HG03457 (cell line): ENCODE measurements at regions not wholly inside any gene's neighbourhood (a gene's known extent, or its start where the extent isn't known, plus 50 kb on each side); places are given as distances from the start of the nearest gene placed in this dataset.

ENCODE experiments used
- ATAC-seq: cut with Tn5 transposase; IDR thresholded peaks from one replicate; pipeline ENCODE4 v1.9.1; 2021; ENCODE audit warnings: moderate number of reproducible peaks; ENCODE audit not compliant: unreplicated experiment

DNA sequence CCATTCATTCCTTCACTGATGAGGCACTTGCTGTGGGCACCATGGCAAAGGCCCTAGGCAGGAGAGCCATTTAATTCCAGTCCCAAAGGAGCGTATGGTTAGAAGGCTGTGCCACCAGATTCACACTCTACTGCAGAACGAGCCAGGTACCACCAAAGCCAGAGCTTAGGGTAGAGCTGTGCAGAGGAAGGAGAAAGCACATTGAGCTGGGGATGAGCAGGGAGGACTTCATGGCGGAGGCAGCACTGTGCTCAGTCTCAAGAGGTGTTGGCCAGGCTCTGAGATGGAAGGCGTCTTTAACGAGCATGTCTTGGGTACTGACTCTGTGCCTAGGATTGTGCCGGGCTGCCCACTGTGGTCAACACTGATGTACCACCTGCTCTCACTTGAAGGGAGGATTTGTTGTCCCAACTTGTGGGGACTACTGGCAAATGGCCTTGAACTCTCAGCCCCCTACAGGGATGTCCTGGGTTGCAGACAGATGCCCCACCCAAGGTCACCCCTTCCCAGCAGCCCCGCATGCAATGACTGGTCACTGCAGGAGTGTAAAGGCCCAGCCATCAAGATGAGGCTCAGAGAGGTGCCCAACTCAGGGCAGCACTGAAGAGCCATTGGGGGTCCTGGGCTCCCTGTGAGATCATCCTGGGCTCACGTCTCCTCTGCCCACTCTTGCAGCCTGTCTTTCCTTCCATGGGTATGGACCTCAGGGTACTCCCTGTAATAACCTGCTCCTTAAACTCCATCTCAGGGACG, 251.4 kb downstream of the GLI2 start:
- no peak for ATAC-seq

DNA sequence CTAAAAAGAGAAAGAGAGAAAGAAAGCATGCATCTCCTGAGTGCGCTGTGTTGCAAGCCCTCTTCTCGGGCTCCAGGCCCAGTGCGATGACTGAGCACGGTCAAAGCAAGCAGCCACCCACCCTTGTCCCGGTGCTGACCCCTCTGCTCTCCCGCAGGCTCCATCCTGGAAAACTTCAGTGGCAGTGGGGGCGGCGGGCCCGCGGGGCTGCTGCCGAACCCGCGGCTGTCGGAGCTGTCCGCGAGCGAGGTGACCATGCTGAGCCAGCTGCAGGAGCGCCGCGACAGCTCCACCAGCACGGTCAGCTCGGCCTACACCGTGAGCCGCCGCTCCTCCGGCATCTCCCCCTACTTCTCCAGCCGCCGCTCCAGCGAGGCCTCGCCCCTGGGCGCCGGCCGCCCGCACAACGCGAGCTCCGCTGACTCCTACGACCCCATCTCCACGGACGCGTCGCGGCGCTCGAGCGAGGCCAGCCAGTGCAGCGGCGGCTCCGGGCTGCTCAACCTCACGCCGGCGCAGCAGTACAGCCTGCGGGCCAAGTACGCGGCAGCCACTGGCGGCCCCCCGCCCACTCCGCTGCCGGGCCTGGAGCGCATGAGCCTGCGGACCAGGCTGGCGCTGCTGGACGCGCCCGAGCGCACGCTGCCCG, 252.5 kb downstream of the GLI2 start:
- no peak for ATAC-seq

DNA sequence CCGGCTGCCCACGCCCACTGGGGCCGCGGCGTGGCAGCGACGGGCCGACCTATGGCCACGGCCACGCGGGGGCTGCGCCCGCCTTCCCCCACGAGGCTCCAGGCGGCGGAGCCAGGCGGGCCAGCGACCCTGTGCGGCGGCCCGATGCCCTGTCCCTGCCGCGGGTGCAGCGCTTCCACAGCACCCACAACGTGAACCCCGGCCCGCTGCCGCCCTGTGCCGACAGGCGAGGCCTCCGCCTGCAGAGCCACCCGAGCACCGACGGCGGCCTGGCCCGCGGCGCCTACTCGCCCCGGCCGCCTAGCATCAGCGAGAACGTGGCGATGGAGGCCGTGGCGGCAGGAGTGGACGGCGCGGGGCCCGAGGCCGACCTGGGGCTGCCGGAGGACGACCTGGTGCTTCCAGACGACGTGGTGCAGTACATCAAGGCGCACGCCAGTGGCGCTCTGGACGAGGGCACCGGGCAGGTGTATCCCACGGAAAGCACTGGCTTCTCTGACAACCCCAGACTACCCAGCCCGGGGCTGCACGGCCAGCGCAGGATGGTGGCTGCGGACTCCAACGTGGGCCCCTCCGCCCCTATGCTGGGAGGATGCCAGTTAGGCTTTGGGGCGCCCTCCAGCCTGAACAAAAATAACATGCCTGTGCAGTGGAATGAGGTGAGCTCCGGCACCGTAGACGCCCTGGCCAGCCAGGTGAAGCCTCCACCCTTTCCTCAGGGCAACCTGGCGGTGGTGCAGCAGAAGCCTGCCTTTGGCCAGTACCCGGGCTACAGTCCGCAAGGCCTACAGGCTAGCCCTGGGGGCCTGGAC, 253.2 kb downstream of the GLI2 start:
- no peak for ATAC-seq

DNA sequence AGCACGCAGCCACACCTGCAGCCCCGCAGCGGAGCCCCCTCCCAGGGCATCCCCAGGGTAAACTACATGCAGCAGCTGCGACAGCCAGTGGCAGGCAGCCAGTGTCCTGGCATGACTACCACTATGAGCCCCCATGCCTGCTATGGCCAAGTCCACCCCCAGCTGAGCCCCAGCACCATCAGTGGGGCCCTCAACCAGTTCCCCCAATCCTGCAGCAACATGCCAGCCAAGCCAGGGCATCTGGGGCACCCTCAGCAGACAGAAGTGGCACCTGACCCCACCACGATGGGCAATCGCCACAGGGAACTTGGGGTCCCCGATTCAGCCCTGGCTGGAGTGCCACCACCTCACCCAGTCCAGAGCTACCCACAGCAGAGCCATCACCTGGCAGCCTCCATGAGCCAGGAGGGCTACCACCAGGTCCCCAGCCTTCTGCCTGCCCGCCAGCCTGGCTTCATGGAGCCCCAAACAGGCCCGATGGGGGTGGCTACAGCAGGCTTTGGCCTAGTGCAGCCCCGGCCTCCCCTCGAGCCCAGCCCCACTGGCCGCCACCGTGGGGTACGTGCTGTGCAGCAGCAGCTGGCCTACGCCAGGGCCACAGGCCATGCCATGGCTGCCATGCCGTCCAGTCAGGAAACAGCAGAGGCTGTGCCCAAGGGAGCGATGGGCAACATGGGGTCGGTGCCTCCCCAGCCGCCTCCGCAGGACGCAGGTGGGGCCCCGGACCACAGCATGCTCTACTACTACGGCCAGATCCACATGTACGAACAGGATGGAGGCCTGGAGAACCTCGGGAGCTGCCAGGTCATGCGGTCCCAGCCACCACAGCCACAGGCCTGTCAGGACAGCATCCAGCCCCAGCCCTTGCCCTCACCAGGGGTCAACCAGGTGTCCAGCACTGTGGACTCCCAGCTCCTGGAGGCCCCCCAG, 254.1 kb downstream of the GLI2 start:
- no peak for ATAC-seq

DNA sequence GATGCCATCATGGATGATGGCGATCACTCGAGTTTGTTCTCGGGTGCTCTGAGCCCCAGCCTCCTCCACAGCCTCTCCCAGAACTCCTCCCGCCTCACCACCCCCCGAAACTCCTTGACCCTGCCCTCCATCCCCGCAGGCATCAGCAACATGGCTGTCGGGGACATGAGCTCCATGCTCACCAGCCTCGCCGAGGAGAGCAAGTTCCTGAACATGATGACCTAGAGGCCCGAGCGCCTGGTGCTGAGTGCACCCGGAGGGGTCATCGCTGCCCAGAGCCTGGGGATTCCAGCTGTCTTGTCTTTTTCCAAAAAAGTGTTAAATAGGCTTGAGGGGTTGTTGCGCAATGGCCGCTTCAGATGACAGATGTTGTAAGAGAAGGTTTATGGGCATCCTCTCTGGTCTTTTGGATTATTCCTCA, 254.8 kb downstream of the GLI2 start:
- ATAC-seq, result no peak

DNA sequence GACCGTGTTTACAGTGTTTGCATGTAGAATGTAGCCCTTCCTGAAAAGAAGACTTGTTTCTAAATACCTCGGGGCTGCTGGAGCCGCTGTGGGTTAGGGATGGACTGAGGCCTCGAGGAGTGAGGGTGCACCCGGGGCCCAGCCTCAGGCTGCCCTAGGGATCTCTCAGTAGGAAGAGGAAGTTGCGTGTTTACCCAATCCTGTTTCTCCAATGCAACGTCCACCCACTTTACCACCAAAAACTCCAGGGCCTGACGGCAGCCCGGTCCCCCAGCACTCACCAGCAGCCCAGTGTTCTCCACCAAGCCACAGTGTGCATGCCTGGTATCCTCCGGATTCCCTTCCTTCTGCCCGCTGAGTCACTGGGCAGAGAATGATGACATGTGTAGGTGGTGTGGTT, 255.8 kb downstream of the GLI2 start:
- ATAC-seq, result no peak

DNA sequence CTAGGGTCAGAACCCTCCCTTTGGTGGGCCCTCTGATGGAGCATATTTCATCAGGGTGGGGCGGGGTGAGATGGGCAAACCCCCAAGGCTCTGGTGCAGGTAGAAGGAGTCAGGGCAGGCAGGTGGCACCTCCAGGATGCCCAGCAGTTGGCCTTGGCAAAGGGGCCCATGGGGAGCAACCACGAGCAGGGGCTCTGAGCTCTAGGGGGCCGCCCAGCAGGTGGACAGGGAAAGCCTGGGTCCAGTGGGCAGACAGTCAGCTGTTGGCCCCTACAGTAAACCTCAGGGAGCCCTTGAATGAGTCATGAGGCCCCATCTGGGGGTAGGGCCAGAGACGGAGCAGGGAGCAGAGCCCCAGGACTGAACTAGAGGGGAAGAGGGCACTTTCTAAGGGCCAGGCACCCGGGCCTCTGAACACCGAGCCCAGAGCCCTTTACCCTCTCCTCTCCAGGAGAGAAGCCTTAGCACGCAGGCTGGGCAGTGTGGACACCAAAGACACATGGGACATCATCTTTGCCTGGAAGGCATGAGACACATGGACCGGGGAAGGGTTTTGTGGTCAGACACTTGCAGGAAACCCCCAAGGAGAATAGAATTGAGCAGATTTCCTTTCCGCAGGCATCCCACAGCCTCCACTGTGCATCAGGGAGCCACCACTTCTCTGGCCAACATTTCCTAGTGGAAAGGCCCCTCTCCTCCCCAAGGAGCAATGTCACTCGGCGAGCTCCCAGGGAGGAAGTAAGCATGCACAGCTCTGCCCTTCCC, 257.3 kb downstream of the GLI2 start:
- no peak for ATAC-seq

DNA sequence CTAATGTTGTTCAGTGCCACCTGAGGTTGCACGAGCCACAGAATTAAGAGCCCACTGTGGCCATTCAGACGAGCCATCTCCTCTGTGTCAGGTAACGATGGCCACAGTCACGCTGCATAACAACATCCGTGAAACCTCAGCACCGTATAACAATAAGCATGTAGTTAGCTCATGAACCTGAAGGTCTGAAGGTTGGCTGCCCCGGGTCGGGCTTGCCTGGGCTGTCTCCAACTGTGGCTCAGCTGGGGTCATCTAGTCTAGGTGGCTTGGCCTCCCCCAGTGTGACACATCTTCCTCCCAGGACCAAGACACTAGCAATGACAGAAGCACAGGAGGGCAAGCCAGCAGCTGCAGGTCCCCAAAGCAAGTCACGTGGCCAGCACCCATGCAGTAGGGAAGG, 258.0 kb downstream of the GLI2 start:
- ATAC-seq, result no peak

DNA sequence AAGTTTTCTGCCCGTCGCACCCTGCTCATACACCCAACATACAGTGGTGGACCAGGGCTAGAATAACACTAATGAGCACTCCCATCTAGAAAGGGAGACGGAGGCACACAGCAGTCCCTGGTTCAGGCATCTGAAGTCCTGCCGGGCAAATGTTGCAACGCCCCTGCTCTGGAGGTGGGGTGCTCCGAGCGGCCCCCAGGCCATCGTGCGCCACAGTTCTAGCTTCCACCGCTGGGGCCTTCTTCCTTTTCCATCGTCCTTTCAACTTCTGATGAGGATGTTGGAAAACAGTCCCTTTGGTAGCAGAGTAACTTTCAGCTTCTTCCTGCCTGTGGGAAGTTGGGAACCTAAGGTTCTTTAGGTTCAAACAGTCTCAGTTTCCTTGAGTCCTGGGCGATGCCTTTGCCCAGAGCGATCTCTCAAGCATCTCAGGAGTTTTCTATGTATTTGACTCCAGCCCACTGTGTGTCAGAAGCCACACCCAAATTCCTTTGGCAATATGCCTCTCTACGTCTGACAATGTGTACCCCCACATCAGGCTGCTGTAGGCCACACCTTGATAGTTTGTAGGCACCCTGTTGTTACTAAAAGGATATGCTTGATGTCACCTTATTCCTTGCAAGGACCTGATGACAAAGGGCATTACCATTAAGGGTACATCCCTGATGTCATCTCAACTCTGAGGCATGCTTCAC, 258.8 kb downstream of the GLI2 start:
- ATAC-seq, result no peak

DNA sequence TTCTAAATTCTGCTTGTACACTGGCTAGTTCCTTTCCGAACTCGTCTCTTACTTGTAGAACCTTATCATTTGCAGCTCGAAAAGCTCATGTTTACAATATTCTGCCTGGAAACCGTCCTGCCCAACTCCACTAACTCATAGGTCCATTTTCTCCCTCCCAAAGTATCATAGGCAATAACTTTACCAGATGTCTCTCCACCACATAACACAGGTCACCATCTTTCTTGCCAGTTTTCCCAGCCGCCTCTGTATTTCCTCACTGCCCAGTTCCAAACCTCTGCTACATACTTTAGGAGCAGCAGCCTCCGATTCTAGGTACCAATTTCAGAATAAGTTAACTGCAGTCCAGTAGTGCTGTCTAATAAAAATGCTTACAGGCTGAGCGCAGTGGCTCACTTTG, 259.5 kb downstream of the GLI2 start:
- no peak for ATAC-seq

DNA sequence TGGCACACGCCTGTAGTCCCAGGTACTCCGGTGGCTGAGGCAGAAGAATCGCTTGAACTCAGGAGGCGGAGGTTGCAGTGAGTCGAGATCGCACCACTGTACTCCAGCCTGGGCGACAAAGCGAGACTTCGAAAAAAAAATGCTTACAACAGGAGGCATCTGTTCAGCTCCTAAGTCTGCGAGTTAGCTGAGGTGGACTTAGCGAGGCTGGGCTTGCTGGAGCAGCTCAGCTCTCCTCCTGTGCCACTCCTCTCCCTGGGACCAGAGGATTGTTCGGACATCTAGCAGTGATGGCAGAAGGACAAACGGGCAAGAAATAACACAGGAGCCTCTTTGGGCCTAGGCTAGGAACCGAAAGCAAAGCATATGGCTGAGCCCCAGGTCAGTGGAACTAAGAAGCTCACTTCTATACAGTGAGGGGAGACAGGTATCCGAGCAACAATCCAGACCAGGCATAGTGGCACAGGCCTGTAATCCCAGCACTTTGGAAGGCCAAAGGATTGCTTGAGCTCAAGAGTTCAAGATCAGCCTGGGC, 260.1 kb downstream of the GLI2 start:
- ATAC-seq, result no peak

DNA sequence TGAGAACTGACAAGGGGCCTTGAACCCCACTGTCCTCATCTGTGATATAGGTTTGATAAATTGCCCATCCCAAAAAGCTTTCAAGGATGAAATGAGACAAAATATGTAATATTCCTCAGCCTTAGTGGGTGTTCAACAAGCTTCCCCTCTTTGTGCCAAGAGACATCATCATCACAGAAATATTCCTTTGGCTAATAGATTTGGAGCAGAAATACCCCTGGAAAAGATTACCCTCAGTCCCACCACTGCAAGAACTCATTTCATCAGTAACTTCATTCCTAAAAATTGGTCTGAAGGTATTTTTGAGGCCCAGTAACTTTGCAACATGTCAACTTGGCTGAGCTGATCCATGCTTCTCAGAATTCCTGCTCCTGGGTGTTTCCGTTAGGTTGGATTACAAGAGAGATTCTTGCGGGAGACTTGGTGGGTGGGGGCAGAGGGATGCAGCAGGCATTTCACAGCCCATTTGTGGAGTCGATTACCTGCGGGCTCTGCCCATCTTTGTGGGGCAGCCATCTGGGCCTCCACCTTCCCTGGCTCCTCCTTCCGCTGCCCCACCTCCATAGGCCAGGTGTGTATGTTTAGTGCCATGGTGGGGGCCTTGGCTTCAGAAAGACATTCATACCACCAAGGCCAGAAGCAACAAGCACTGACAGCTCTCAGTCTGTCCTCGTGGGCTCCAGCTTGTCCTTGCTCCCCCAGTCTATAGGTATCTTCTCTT, 263.9 kb downstream of the GLI2 start:
- ATAC-seq, result no peak

DNA sequence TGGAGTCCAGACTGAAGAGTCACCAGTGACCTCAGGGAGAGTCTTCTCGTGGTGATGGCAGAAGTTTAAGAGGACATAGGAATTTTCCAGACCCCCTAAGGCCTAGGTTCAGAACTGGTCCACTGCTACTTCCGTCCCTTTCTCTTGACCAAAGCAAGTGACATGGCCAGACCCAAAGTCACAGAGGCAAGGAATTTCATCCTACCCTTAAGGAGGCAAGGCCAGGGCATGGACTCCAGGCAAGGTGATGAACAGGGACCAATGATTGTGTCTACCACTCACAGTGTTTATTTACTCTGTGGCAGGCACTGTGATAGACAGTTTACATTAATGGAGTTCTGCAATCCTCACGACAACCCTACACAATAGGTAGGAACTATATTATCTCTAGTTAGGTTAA, 265.1 kb downstream of the GLI2 start:
- no peak for ATAC-seq

DNA sequence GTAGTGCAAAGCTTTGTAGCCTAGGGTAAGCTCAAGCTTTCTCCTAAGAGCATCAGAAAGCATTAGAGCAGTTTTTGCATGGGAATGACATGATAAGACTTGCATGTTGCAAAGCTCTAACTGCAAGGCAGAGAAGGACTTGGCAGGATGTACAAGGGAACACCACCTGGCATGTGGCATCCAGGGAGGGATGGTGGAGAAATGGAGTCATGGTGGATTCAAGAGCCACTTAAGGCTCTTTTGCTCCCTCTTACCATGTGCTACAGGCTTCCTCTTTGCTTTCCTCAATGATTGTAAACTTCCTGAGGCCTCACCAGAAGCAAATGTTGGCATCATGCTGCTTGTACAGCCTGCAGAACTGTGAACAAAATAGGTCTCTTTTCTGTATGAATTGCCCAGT, 266.0 kb downstream of the GLI2 start:
- no peak for ATAC-seq

DNA sequence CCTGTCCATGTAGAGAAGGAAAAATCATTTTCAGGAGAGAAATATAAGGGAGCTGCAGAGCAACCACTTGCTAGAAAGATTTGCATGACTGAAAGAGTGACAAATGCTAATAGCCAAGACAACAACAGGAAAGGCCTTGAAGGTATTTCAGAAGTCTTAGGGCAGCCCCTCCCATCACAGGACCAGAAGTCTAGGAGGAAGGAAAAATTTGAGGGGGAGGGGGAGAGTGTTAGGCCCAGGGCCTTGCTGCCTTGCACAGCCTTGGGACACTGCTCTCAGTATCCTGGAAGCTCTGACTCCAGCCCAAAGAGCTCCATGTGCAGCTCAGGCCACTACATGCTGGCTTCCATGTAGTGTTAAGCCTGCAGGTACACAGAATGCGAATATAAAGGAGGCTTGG, 266.9 kb downstream of the GLI2 start:
- no peak for ATAC-seq

DNA sequence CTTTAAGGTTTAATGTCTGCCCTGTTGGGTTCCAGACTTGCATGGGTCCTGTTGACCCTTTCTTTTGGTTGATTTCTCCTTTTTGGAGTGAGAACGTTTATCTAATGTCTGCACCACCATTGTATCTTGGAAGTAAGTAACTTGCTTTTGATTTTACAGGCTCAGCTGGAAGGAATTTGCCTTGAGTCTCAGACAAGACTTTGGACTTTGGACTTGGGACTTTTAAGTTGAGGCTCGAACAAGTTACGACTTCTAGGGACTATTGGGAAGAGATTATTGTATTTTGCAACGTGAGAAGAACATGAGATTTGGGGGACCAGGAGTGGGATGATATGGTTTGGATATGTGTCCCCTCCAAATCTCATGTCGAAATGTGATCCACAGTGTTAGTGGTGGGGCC, 267.7 kb downstream of the GLI2 start:
- ATAC-seq, result no peak

DNA sequence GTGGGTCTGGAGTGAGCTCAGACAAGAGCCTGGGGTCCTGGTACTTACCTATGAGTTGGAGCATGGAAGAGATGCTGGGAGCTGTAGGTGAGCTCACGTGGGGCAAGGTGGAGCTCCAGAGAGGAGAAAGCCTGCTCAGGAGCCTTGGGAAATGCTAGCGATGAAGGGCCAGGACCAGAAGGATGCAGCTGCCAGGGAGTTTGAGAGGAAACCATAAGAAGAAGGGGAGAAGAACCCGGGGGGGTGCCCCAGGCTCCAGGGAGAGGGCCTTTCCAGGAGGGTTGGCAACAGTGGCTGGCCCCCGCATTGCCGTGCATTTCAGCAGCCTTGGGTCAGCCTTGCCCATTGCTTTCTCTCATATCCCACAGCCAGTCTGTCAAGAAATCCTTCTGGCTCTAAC, 268.7 kb downstream of the GLI2 start:
- no peak for ATAC-seq

DNA sequence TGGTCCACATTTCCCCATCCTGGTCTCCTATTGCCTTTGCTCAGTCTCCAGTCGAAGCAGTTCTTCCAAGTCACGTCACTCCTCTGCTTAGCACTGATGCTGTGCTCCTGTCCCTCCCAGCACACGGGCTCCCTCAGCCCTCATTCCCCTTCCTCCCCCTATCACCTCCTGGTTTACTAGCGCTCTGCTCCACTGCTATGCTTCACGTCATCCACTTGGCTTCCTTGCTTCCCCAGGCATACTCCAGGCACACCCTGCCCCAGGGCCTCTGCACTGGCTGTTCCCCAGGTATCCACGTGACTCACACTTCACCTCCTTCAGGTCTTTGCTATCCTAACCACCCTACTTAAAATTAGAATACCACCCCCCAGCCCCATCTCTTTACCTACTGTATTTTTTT, 269.3 kb downstream of the GLI2 start:
- ATAC-seq, result no peak

DNA sequence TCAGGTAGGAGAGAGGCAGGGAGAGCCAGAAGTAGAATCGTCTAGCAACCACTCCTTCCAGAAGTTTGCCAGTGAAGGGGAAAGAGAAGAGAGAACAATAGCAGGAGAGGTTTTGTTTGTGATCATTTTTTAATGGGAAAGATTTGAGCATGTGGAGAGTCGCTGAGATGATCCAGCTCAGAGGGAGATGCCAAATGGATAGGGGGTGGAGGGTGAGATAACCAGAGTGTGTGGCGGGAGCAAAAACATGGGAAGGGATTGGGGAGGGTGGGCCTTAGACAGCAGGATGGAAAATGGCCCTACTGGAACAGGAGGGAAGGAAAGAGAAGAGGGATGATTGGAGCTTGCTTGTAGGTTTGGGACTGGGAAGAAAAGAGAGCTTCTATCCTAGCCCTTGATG, 269.8 kb downstream of the GLI2 start:
- no peak for ATAC-seq
